Esophagus squamous epithelium (tissue), 5 donors: ENCODE measurements at regions not wholly inside any gene's neighbourhood (a gene's known extent, or its start where the extent isn't known, plus 50 kb on each side); places are given as distances from the start of the nearest gene placed in this dataset.

Source experiments
- DNase-seq: peaks from one replicate; lab custom pipeline; 2025; lab: John Stamatoyannopoulos, UW
- H3K27ac ChIP-seq, 4 donors: fragments of 200-600 bp; sonication (generic); one replicate each; pipeline ENCODE4 v1.5.1; 2016 to 2019; ENCODE audit warnings: mild to moderate bottlenecking in 1 of 4
- H3K27me3 ChIP-seq, 4 donors: fragments of 200-600 bp; sonication (generic); 1 replicate in 3 of 4; 2 replicates in 1 of 4; pipeline versions ENCODE4 v1.5.1 to v1.6.0; 2017 to 2021; ENCODE audit warnings: antibody characterized with exemption in 1 of 4
- H3K36me3 ChIP-seq, 3 donors: fragments of 200-600 bp; sonication (generic); one replicate each; pipeline ENCODE4 v1.5.1; 2016 to 2019
- H3K4me1 ChIP-seq, 3 donors: fragments of 200-600 bp; sonication (generic); one replicate each; pipeline ENCODE4 v1.5.1; 2017 to 2019
- H3K4me3 ChIP-seq, 4 donors: fragments of 200-600 bp; sonication (generic); 1 replicate in 3 of 4; 2 replicates in 1 of 4; pipeline ENCODE4 v1.5.1; 2016 to 2019; ENCODE audit warnings: mild to moderate bottlenecking in 2 of 4, moderate library complexity in 1 of 4
- H3K9me3 ChIP-seq, 3 donors: fragments of 200-600 bp; sonication (generic); one replicate each; pipeline ENCODE4 v1.5.1; 2016 to 2019
- POLR2A ChIP-seq, 4 donors: fragments of 450-650 bp; IDR thresholded peaks; one replicate each; pipeline ENCODE4 v1.6.1; 2017; ENCODE audit warnings: antibody characterized with exemption in 4 of 4, mild to moderate bottlenecking in 4 of 4, moderate library complexity in 3 of 4
- WGBS, 2 donors: methylation state at CpG; one replicate each; pipeline ENCODE4 v1.1.5; 2018; 5-methylcytosine and 5-hydroxymethylcytosine counted together
- intact Hi-C: fragments of 100-400 bp; cut with DNase I; formaldehyde crosslinking; loops from one replicate; pipeline ENCODE4 v1.15.0; 2022
- TF ChIP-seq, protein P1 (sequence below), 6 experiments: fragments of 450-650 bp in 4 of 6; fragments of 200-600 bp in 2 of 6; sonication (generic) in 2 of 6; IDR thresholded peaks; one replicate each; pipeline ENCODE4 v1.5.1; 2016 to 2019; ENCODE audit warnings: antibody characterized with exemption in 6 of 6, mild to moderate bottlenecking in 4 of 6, moderate library complexity in 4 of 6
- donor health status: DM: yes; HTN: yes; CAD: no.

DNA sequence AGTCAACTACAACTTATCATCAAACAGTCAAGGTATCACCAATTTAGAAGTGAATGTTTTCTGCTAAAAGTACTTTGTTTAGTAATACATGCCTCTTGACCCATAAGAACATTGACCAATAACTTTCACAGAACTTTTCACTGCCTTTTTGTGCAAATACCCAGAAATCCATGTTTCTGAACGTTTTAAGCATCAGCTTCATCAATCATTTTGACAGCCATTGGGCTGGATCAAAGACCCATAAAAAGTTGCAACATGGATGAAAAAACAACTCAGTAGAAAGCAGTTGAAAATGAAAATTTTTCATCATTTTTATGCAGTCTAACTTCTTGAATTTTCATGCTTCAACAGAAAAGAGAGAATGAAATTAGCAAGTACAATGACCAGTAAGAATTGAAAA, 466.7 kb downstream of the TRAM1L1 start:
- no peak for DNase-seq
- no peak overlapping the region for H3K4me3 ChIP-seq
- H3K27me3 ChIP-seq = no peaks in the 10 kb centered on the region
- no peaks in the 10 kb centered on the region for H3K9me3 ChIP-seq
- no peak for TF ChIP-seq POLR2A (IDR thresholded peaks at IDR 0.05)
- TF ChIP-seq, protein P1, sequence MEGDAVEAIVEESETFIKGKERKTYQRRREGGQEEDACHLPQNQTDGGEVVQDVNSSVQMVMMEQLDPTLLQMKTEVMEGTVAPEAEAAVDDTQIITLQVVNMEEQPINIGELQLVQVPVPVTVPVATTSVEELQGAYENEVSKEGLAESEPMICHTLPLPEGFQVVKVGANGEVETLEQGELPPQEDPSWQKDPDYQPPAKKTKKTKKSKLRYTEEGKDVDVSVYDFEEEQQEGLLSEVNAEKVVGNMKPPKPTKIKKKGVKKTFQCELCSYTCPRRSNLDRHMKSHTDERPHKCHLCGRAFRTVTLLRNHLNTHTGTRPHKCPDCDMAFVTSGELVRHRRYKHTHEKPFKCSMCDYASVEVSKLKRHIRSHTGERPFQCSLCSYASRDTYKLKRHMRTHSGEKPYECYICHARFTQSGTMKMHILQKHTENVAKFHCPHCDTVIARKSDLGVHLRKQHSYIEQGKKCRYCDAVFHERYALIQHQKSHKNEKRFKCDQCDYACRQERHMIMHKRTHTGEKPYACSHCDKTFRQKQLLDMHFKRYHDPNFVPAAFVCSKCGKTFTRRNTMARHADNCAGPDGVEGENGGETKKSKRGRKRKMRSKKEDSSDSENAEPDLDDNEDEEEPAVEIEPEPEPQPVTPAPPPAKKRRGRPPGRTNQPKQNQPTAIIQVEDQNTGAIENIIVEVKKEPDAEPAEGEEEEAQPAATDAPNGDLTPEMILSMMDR (IDR thresholded peaks at IDR 0.05) = no peak
- no peak overlapping the region for H3K27ac ChIP-seq
- intact Hi-C loops = no loop called here
- H3K36me3 ChIP-seq = no peaks in the 10 kb centered on the region
- no peaks in the 10 kb centered on the region for H3K4me1 ChIP-seq
- 0 to 4% methylated on average over 1 of the region's 1 CpG for WGBS, 2 donors

DNA sequence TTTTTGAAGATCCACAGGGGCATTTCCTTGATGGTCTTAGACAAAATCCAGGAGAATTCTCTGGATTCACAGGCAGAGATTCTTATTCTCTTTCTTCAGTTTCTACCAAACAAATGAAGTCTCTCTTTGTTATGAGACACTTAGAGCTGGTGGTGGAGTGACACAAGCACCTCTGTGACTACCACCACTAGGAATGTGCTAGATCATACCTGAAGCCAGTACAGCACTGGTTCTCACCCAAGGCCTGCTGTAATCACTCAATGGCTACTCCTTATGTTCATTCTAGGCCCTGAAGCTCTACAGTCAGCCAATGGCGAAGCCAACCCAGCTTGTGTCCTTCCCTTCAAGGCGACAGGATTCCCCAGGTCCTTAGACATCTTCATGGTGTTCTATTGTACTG, 482.3 kb downstream of the TRAM1L1 start:
- no peak for DNase-seq
- H3K27me3 ChIP-seq = no peaks in the 10 kb centered on the region
- H3K36me3 ChIP-seq = no peaks in the 10 kb centered on the region
- no peak overlapping the region for H3K27ac ChIP-seq
- no peak overlapping the region for H3K4me3 ChIP-seq
- no peaks in the 10 kb centered on the region for H3K4me1 ChIP-seq
- 40 to 43% methylated on average over 2 of the region's 2 CpGs for WGBS, 2 donors
- intact Hi-C loops = no loop called here
- peaks cover 0 to 18% (median 6%) of the 10 kb centered on the region in 3 donors for H3K9me3 ChIP-seq
- no peak for TF ChIP-seq POLR2A (IDR thresholded peaks at IDR 0.05)
- TF ChIP-seq, protein P1 (IDR thresholded peaks at IDR 0.05) = no peak

DNA sequence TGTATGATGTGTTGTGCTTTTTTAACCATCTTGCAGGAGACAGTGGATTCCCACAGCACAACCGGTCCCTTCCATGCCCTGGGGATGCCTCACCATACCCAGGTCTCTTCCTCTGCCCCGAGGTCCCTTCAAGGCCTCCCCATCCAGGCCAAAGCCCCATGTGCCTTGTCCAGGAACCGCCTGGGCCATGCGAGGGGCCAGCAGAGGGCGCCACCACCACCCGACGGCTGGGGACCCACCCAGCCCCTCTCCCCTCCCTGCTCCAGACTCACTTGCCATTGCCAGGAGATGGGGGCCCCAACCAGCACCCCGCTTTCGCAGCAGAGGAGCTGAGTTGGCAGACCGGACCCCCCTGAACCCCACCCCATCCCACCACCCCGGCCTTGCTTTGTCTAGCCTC, 485.5 kb downstream of the TRAM1L1 start:
- Histone ChIP-seq H3K27ac (no peak overlapping the region), H3K27me3 (no peaks in the 10 kb centered on the region), H3K4me1 (no peaks in the 10 kb centered on the region), H3K36me3 (no peaks in the 10 kb centered on the region), H3K4me3 (no peak overlapping the region), H3K9me3 (peaks cover 0 to 21% (median 6%) of the 10 kb centered on the region in 3 donors)
- intact Hi-C loops = no loop called here
- TF ChIP-seq, protein P1 (IDR thresholded peaks at IDR 0.05) = no peak
- no peak for TF ChIP-seq POLR2A (IDR thresholded peaks at IDR 0.05)
- no peak for DNase-seq
- 75 to 100% methylated on average over 2 to 7 of the region's 11 CpGs for WGBS, 2 donors

DNA sequence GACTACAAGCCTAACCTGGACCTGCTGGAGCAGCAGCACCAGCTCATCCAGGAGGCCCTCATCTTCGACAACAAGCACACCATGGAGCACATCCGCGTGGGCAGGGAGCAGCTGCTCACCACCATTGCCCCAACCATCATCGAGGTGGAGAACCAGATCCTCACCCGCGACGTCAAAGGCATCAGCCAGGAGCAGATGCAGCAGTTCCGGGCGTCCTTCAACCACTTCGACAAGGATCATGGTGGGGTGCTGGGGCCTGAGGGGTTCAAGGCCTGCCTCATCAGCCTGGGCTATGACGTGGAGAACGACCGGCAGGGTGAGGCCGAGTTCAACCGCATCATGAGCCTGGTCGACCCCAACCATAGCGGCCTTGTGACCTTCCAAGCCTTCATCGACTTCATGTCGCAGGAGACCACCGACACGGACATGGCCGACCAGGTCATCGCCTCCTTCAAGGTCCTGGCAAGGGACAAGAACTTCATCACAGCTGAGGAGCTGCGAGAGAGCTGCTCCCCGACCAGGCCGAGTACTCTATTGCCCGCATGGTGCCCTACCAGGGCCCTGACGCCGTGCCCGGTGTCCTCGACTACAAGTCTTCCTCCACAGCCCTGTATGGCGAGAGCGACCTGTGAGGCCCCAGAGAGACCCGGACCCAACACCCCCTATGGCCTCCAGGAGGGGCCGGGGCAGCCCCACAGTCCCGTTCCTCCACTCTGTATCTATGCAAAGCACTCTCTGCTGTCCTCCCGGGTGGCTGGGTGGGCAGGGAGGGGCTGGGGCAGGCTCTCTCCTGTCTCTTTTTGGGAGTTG, 486.2 kb downstream of the TRAM1L1 start:
- no peak overlapping the region for H3K27ac ChIP-seq
- no peaks in the 10 kb centered on the region for H3K27me3 ChIP-seq
- no peak for DNase-seq
- TF ChIP-seq, protein P1 (IDR thresholded peaks at IDR 0.05) = no peak
- no peak for TF ChIP-seq POLR2A (IDR thresholded peaks at IDR 0.05)
- H3K4me3 ChIP-seq = no peak overlapping the region
- no peaks in the 10 kb centered on the region for H3K4me1 ChIP-seq
- H3K9me3 ChIP-seq = peaks cover 0 to 21% (median 6%) of the 10 kb centered on the region in 3 donors
- H3K36me3 ChIP-seq = no peaks in the 10 kb centered on the region
- 94 to 96% methylated on average over 12 to 23 of the region's 37 CpGs for WGBS, 2 donors
- intact Hi-C loops = no loop called here

DNA sequence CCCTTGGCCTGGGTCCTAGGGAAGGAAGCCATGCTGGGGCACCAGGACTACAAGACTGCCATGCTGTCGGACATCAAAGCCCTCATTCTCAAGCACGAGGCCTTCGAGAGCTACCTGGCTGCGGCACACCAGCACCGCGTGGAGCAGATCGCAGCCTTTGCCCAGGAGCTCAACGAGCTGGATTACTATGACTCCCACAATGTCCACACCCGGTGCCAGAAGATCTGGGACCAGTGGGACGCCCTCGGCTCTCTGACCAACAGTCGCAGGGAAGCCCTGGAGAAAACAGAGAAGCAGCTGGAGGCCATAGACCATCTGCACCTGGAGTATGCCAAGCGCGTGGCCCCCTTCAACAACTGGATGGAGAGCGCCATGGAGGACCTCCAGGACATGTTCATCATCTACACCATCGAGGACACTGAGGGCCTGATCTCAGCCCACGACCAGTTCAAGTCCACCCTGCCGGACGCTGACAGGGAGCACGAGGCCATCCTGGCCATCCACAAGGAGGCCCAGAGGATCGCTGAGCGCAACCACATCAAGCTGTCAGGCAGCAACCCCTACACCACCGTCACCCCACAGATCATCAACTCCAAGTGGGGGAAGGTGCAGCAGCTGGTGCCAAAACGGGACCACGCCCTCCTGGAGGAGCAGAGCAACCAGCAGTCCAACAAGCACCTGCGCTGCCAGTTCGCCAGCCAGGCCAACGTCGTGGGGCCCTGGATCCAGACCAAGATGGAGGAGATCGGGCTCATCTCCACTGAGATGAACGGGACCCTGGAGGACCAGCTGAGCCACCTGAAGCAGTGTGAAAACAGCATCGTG, 487.0 kb downstream of the TRAM1L1 start:
- no peak for TF ChIP-seq POLR2A (IDR thresholded peaks at IDR 0.05)
- TF ChIP-seq, protein P1 (IDR thresholded peaks at IDR 0.05) = no peak
- Histone ChIP-seq H3K9me3 (peaks cover 0 to 21% (median 6%) of the 10 kb centered on the region in 3 donors), H3K36me3 (no peaks in the 10 kb centered on the region), H3K27me3 (no peaks in the 10 kb centered on the region), H3K4me3 (no peak overlapping the region), H3K4me1 (no peaks in the 10 kb centered on the region), H3K27ac (no peak overlapping the region)
- WGBS, 2 donors = 88 to 97% methylated on average over 5 of the region's 32 CpGs
- intact Hi-C loops = no loop called here
- no peak for DNase-seq
